CD1c-positive myeloid dendritic cell (primary cell): ENCODE measurements at regions not wholly inside any gene's neighbourhood (a gene's known extent, or its start where the extent isn't known, plus 50 kb on each side); places are given as distances from the start of the nearest gene placed in this dataset.

Source experiments
- DNase-seq: peaks from one replicate; pipeline ENCODE4 v3.0.0-alpha.2; 2016; ENCODE audit errors: extremely low spot score

DNA sequence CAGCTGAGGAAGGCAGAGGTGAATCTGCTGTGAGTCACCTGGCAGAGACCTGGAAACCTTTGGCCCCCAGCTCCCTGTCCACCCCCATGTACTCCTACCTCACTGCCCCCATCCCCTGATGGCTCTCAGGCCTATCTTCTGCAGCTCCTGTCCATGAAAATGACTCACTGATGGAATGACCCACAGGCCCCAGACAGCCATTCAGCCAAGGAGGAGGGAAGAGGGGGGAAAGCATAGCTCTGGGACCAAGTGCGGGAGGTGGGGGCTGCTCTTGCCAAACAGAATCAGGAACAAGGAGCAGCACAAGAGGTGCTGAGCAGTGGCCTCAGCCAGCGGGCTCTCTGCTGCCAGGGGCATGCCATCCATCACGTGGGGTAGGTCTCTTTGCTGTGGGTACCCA lies 111.4 kb upstream of the C1QTNF9B start:
- DNase-seq = no peak

DNA sequence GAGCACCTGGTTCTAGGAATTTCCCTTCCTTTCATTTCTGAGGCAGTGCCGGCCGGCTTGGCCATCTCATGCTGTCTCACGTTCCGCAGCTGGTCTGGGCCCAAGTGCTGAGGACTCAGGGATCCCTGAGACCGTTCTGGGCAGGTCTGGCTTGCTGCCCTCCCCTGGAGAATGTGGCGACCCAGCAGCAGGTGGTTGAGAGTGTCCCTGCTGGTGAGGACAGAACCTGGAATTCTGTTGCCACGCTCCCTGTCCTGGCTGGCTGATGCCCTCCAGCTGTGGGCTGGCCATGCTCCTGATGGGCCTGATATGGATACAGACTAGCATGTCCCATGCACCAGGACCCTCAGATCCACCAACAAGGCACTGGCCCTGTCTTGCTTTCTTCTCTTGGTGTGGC lies 114.0 kb upstream of the C1QTNF9B start:
- no peak for DNase-seq

DNA sequence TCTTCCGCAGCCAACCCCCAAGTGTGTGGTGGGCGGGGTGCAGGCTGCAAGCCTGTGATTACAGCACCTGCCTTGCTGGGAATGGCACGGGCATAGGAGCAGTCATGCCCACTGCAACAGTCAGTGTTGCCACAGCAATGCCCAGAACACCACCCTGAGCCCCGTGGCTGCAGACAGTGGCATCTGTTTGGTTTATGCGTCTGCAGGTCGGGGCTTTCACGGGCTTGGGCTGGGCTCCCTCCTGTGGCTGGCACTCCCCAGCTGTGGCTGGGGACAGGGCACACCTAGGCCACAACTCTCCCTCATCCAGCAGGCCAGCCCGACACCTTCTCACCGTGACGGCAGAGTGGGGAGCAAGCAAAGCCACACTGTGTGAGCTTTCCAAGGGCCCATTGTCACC lies 115.3 kb upstream of the C1QTNF9B start:
- no peak for DNase-seq

DNA sequence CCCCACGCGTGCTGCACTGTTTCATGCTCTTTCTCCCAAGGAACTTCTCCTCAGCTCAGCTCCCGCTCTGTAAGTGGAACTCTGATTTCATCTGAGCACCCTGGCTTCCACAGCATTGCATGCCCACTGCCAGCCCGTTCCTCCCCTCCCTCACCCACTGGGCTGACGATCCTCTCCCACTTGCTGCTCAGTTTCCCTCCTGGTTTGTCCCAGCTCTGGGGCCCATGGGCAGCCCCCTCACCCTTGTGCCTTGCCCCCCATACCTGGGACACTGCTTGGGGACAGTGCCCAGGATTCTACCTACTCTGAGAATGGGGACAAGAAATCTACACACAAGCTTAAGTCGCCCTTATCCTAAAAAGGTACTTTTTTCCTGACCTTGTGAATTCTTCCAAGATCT lies 115.9 kb upstream of the C1QTNF9B start:
- DNase-seq = no peak

DNA sequence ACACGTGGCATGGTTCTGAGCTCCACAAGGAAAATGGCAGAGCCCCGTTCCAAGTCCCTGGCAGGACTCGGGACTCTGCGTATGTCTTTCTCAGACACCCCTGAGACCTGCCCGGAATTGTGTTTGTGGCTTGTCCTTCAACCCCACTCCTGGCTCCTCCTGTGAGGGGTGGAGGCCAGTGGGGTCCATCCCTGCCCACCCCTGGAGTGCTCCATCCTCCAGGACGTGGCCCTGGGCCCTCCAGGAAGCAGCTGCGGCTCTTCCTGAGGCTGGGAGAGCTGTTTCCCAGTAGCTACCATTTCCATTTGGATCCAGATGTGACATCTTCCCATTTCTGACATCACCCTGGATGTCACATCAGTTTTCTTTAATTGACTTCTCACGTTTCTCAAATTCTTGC lies 118.7 kb upstream of the C1QTNF9B start:
- no peak for DNase-seq

DNA sequence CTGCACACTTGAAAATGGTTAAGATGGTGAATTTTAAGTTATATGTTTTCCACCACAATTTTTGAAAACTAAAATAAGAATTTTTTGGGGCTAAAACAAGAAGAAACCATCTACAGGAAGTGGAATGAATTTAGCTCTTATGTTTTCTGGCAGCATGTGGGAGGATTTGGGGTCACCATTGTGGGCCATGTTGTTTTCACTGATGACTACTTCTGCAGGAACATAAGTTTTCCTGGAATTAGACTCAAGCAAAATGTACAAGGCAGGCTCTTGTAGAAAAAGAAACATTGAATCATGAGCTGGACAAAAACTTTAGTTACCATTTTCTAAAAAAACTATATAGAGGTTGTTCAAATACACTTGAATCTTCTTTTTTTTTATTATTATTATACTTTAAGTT lies 125.3 kb upstream of the C1QTNF9B start:
- no peak for DNase-seq

DNA sequence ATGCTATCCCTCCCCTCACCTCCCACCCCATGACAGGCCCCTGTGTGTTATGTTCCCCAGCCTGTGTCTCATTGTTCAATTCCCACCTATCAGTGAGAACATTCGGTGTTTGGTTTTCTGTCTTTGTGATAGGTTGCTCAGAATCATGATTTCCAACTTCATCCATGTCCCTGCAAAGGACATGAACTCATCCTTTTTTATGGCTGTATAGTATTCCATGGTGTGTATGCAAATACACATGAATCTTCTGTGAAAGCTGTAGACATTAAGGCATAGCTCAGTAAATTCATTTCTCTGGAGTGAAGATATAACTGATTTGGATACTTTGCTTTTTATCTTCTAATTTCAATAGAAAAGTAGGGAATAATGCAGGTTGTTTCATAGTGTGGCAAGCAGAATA lies 125.8 kb upstream of the C1QTNF9B start:
- DNase-seq = no peak

DNA sequence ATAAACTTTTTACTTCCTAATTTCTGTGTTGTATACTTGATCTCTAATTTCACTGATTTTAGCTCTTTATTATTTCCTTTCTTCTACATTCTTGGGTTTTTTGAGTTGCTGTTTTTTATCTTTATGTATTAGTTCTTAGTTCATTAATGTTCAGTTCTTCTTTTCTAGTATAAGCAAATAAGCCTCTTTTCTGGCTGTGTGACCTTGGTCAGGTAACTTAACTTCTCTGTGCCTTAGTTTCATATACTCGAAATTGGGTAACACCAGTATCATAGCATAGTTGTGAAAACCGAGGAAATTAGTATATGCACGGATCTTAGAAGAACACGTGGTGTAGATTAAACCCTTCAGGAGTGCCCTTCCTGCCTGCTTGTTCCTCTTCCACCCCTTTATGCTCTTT lies 130.2 kb upstream of the C1QTNF9B start:
- DNase-seq = no peak

DNA sequence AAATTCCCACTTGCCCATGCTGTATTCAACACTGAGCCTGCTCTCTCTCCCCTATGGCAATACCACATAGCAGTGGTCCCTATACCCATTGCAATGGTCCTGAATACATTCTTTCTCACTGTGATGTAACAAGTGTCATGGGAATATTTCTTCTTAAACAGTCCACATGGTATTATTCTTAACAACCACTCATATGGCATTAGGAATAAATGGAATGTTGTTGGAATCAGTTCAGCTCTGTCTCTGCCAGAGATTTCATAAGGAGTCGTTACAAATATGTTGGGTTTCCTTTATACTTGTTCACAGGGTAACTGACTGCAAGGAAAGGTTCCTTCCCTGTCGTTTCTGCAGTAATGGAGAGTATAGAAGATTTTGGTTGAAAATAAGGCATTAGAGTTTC lies 128.3 kb upstream of the SPATA13 start:
- no peak for DNase-seq

DNA sequence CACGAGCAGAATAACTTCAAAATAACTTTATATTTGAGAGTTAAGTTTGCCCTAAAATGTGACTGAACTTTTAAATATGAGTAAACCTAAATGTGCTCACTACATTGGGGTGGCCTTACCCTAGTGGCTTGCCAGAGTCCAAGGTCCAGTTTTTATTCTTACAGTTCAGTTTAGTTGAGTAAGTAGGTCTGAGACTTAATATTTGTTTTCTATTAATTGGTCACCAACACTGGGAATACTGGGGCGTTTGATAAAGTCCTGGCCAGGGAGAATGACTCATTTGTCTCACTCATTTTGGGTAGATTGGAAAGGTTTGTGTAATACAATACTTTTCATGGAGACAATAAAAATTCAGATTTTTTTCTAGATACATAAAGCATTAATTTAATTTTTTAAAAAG lies 127.8 kb upstream of the SPATA13 start:
- no peak for DNase-seq

DNA sequence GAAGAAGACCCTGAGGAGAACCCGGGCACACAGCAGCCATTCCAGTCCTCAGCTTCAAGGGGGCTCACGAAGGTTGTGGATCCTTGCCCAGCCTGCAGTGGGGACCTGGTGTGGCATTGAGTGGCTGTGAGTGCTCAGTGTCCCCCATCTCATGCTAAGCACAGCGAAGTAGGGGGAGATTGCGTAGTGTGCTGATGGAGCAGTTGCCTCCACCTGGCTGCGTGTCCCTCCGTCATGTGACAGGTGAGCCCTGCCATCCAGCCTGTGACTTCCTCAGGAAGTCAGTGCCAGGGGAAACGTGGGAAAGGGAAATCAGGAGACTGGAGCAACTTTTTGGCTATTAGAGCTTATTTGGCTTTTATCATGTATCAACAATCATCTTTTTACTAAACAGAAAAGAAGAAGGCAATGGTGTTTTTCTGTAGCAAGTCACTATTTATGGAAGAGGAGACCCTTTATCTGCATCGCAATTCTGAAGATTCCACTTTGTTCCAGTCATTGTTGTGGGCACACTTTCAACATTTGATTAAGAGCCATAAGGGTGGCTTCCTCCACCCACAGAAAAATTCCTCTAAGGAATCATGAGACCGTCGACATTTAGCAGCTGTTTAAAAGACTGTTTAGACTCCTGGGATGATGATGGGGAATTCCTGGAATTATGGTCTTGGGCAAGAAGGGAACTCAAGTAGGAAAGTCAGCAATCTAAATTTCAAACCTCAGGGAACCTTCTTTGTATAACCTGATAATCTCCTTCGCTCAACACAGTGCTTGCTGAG lies 126.8 kb upstream of the SPATA13 start:
- no peak for DNase-seq

DNA sequence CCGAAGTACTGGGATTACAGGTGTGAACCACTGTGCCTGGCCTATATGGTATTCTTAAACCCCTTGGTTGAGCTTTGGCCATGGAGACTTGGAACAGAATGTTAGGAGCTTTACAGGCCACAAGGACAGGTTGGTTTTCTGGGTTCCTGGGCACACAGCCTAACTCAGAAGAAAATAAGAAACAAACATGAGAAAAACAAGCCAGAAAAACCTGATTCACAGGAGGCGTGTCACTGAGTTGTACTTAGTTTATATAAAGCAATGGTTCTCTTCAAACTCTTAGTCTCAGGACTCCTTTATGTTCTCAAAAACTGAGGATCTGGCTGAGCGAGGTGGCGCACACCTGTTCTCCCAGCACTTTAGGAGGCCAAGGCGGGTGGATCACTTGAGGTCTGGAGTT lies 125.1 kb upstream of the SPATA13 start:
- DNase-seq = no peak

DNA sequence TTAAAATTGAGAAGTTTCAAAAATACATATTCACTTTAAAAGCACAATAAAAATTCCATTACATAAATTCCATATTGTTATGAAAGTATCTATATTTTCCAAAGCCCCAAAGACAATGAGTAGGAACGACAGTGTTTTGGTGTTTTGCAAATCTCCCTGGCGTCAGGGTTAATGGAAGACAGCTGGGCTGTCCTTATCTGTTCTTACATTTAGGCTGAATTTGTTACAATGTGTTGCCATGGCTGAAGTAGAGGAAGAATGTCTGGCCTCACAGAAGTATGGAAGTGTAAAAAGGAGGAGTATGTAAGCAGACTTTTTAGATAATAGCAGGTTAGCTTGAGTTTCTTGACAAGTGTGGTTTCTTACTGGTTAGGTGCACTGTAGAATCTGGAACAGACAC lies 124.4 kb upstream of the SPATA13 start:
- DNase-seq = no peak

DNA sequence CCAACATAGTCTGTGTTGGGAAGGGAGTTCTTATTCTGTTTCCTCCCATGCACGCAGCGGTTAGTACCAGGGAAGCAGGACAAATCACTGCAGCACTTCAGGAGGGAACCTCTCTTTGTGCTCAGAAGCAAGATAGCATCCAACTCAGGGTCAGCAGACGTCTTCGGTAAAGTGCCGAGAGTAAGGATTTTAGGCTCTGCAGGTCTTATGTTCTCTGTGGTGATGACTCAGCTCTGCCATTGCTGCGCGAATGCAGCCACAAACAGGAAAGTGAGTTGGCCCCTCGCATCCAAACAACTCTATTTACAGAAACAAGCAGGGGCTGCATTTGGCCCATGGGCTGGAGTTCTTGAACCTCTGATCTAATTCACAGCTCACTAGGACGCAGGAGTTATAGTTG lies 122.1 kb upstream of the SPATA13 start:
- DNase-seq = no peak

DNA sequence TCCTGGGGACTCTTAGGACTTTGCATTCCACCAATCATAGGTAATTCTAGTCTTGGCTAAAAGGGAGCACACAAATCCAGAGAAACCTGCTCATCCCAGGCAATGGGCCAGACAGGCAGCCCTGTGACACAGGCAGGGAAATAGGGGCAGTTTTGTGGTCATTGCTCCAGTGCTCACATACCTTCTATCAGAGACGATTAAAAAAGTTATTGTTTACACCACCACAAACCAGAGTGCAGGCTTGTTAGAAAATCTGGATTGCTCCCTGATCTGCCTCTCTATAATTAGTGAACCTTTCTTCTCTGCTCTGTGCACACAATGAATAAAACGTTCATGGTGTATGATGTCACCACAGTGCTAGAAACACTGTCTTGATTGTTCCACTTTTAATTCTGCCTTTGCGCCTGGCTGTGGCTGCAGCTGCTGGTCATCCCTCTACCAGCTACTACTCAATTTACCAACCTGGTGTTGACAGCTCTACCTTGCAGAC lies 121.6 kb upstream of the SPATA13 start:
- no peak for DNase-seq

DNA sequence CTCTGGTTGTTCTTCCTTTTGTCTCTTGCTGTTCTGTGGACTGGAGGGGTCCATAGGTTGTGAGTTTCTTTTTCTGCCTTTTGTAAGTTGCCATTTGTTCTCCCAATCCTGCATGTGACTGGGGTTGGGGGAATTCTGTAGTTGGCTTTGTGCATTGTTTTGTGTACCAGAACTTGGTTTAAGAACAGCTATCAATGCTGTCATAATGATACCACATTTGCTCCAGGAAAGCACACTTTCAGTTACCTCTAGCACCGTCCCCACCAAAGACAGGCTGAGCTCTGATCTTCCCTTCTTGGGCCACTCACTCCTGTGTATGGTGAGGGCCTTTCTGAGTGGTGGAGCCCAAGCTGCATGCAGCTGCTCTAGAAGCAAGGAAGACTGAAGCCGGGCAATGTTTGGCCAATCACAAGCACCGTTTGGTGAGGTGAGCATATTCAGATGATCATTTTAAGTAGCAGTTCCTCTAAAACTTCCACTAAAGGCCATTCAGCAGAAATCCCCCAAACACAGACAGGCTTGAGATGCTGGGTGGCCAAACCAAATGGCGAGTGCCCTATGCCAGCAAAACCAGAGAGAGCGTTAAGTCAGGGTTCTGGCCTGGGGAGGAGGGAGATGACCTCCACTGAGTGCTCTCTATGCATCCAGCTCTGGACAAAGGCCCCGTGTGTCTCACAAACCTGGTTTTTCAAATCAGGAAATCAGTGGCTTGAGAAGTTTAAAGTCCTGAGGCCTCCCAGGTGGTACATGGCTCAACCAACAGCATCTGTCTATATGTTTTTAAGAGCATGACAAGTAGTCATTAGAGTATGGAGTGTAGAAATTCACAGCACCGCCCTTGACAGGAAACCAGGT lies 120.7 kb upstream of the SPATA13 start:
- DNase-seq = no peak

DNA sequence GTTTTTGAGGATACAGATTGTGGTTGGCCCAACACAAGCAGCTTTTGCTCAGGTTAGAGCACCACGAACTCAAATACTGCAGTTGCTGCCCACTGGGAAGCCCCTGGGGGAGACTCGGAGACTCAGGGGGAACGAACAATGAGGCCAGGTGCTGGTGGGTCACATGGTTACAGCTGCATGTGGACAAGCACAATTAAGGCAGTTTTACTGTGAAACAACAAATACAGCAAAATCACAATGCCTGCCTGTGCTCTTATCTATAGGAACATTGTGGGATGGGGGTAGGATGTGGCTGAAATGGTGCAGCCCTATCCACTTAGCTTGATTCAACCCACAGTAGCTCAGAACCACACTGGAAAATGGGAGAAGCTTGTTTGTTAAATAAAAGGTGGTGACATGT lies 119.7 kb upstream of the SPATA13 start:
- DNase-seq = no peak

DNA sequence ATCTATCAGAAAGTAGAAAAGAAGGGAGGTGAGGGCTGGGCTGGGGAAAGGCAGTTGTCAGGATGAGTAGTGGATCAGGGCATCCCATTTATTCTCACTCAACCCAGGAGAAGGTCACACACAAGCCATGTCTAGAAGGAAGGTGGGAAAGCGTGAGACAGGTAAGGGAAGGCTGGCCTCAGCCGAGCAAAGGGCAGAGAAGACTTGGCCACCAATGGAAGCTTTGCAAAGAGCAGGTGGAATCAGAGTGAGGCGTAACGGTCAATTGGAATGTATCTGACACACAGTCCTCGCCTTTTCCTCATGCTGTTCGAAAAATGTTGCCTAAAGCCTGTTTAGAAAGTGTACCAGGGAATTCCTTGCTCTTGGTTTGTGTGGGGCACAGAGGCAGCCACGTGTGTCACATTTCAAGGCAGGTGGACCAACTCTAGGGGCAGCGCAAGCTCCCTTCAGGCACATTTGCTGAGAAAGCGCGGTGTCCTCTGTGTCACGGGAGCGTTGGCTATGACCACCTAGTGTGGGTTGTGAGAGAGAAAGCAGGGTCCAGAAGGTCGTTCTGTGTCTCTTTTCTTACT lies 118.8 kb upstream of the SPATA13 start:
- DNase-seq = no peak

DNA sequence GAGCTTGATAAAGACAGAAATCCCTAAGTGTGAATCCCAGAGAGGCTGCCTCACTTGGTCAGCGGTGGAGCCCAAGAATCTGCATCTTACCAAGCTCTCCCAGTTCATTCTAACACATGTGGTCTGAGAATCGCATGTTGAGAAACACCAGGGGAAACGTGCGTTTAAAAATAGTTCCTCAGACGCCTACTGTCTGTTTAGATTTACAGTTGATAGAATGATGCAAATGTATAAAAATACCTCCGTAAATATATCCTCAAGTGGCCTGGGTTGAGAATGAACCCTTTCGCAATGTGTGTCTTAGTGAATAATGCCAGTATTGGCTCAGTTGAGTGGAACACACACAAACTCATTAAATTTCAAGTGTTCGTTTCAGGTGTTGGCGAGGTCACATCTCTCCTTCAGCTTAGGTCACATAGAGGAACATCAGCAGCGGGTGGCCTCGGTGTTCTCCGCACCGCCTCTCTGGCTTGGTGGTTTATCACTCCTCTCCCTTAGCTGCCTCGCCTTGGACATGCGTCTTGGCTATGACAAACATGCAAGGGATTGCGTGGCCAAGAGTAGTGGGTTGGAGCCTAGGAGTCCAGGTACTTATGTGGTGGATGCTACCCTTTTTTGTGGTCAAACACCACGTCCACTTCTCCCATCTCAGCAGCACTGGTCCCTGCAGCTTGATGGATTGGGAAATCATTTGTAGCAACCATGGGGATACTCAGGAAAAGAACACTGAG lies 117.6 kb upstream of the SPATA13 start:
- DNase-seq = no peak

DNA sequence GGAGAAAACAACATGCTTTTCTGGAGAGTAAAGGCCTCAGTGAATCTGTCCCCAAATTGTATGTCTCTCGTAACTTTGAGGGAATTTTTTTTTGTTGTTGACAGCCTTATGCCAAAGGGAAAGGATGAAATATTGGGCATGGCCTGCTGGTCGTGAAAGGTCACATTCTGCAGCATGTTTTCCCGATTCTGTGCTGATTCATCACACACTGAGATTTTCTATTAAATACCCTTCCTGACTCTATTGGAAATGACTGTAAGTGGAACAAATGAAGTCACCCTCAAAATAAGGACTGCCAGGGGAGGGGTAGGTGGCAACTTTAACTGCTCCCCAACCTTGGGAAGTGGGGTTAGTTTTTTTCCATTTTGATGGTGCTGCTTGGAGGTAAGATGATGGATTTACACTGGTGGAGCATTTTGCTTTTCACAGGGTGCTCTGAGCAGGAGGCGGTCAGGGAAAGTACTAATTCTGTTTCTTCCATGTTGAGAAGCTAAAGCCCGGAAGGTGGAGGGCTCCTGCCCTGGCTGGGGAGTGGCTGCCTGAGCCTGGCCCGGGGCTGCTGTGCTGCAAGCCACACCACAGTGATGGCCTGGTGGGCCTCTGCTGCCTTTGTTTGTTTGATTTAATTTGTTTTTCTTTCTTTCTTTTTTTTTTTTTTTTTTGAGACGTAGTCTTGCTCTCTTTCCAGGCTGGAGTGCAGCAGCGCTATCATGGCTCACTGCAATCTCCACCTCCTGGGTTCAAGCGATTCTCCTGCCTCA lies 116.8 kb upstream of the SPATA13 start:
- no peak for DNase-seq

DNA sequence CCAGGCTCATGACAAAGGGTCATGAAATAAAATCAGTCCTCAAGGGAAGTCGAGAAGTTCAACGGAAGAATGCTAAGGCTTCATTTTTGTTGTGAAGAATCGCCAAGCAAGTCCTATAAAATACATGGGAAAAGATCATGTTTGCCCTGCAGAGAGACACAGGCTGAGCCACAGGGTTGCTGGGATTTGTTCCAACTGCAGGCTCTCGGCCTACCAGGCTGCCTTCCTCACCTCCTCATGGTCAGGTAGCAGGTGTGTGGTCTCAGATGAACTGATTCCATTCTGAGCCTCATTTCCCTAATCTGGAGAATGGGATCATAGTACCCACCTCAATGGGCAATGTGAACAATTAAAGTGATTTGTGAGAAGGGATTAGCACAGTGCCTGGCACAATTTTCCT lies 114.9 kb upstream of the SPATA13 start:
- DNase-seq = no peak
